ENCODE measurements at regions not wholly inside any gene's neighbourhood (a gene's known extent, or its start where the extent isn't known, plus 50 kb on each side); places are given as distances from the start of the nearest gene placed in this dataset.

DNA sequence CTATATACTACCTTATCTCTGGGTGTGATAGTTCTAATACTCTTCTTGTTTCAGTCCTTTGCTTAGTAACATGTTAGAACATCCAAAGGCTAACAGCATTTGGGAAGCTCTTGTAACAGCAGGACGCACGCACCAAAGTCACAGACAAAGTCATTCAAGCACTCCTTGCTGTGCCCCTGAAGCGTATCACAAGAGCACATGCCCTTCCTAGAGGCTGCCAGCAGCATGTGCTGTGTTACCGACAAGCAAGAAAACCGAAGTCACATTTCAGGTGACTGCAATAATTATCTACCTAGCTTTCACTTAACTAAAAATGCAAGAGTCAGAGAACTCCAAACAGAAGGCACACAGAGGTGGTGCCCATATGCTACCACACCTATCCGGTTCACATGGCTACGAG, 194.1 kb downstream of the KLF12 start:
- ChIA-PET CTCF (no interaction called here), POLR2A (no interaction called here), RAD21 (ENCODE audit: low non-redundant PET in 1 of 2, low total read pairs in 2 of 2, uncharacterized antibody in 2 of 2, unreplicated experiment in 2 of 2) (no interaction called here)
- no peak overlapping the region for H3K4me3 ChIP-seq (replicated peaks in 1 of 2; ENCODE audit: low read depth in 1 of 2, low read length in 2 of 2)
- H3K9ac ChIP-seq (ENCODE audit: low read length) = no peak overlapping the region
- no peaks in the 10 kb centered on the region for H3K9me2 ChIP-seq (ENCODE audit: insufficient read depth)
- H3K27me3 ChIP-seq (ENCODE audit: insufficient read depth, low read length) = no peaks in the 10 kb centered on the region
- DNase-seq (ENCODE audit: low read depth, low spot score) (no peak), ATAC-seq (no peak)
- H3K36me3 ChIP-seq (ENCODE audit: control insufficient read depth in 1 of 2, insufficient read depth in 2 of 2, low read length in 2 of 2) = no peaks in the 10 kb centered on the region
- H3K9me3 ChIP-seq (ENCODE audit: control insufficient read depth in 1 of 2, insufficient read depth in 1 of 2, low read depth in 1 of 2, low read length in 2 of 2) = no peaks in the 10 kb centered on the region
- H3K4me1 ChIP-seq (ENCODE audit: control insufficient read depth in 1 of 2, insufficient read depth in 2 of 2, low read length in 2 of 2) = peaks cover 0 to 8% of the 10 kb centered on the region in 2 experiments; a peak in 1 of 4 replicates
- intact Hi-C loops (cut with micrococcal nuclease) = no loop called here
- H2AFZ ChIP-seq (ENCODE audit: low read depth, low read length, poor library complexity, severe bottlenecking) = no peak overlapping the region
- H4K20me1 ChIP-seq (ENCODE audit: insufficient read depth) = no peaks in the 10 kb centered on the region
- BruUV-seq (replicated peaks) = no TSS peak
- H3K27ac ChIP-seq (ENCODE audit: low read depth, low read length) = no peak overlapping the region
- H3K4me2 ChIP-seq (ENCODE audit: low read length) = no peak overlapping the region
- no peaks in the 10 kb centered on the region for H3K79me2 ChIP-seq (ENCODE audit: insufficient read depth, low read length)
- TF ChIP-seq RAD21 (IDR thresholded peaks at IDR 0.05; ENCODE audit: low read depth) (no peak), EZH2 (IDR thresholded peaks at IDR 0.05) (no peak), CEBPB (IDR thresholded peaks at IDR 0.05; ENCODE audit: low read depth) (no peak), CBX3 (IDR thresholded peaks at IDR 0.05; ENCODE audit: low read depth) (no peak)

DNA sequence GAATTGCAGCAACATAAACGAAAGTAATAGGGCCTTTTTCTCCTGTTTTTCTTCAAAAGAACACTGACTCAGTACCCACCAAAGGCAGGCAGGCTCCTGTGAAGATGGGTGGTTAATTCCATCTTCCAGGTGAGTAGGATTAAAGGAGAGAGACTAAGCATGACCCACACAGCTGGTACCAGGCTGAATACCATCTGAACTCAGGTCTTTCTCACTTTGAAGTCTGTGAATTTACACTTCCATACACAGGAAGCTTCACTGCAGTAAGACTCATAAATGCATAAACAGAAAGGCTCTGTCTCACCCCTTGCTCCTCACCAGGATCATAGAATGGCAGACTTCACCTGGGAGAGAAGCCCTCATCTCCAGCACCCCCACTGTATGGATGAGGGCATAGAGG, 194.6 kb downstream of the KLF12 start:
- DNase-seq (ENCODE audit: low read depth, low spot score) (no peak), ATAC-seq (no peak)
- H3K27ac ChIP-seq (ENCODE audit: low read depth, low read length) = no peak overlapping the region
- intact Hi-C loops (cut with micrococcal nuclease) = no loop called here
- H4K20me1 ChIP-seq (ENCODE audit: insufficient read depth) = no peaks in the 10 kb centered on the region
- ChIA-PET RAD21 (ENCODE audit: low non-redundant PET in 1 of 2, low total read pairs in 2 of 2, uncharacterized antibody in 2 of 2, unreplicated experiment in 2 of 2) (no interaction called here), POLR2A (no interaction called here), CTCF (no interaction called here)
- no peaks in the 10 kb centered on the region for H3K9me3 ChIP-seq (ENCODE audit: control insufficient read depth in 1 of 2, insufficient read depth in 1 of 2, low read depth in 1 of 2, low read length in 2 of 2)
- no peaks in the 10 kb centered on the region for H3K79me2 ChIP-seq (ENCODE audit: insufficient read depth, low read length)
- H3K27me3 ChIP-seq (ENCODE audit: insufficient read depth, low read length) = no peaks in the 10 kb centered on the region
- no peak overlapping the region for H3K4me3 ChIP-seq (replicated peaks in 1 of 2; ENCODE audit: low read depth in 1 of 2, low read length in 2 of 2)
- BruUV-seq (replicated peaks) = no TSS peak
- peaks cover 0 to 9% of the 10 kb centered on the region in 2 experiments; a peak in 1 of 4 replicates for H3K4me1 ChIP-seq (ENCODE audit: control insufficient read depth in 1 of 2, insufficient read depth in 2 of 2, low read length in 2 of 2)
- no peak overlapping the region for H3K9ac ChIP-seq (ENCODE audit: low read length)
- no peak overlapping the region for H3K4me2 ChIP-seq (ENCODE audit: low read length)
- H3K9me2 ChIP-seq (ENCODE audit: insufficient read depth) = no peaks in the 10 kb centered on the region
- no peaks in the 10 kb centered on the region for H3K36me3 ChIP-seq (ENCODE audit: control insufficient read depth in 1 of 2, insufficient read depth in 2 of 2, low read length in 2 of 2)
- H2AFZ ChIP-seq (ENCODE audit: low read depth, low read length, poor library complexity, severe bottlenecking) = no peak overlapping the region
- no peak for TF ChIP-seq CEBPB (IDR thresholded peaks at IDR 0.05; ENCODE audit: low read depth)
- no peak for TF ChIP-seq ELF1 (IDR thresholded peaks at IDR 0.05; ENCODE audit: borderline replicate concordance, low read depth)
- TF ChIP-seq SRF (IDR thresholded peaks at IDR 0.05; ENCODE audit: low read depth) = no peak
- no peak for TF ChIP-seq EZH2phosphoT487 (IDR thresholded peaks at IDR 0.05; ENCODE audit: borderline replicate concordance)
- TF ChIP-seq TCF7L2 (IDR thresholded peaks at IDR 0.05; ENCODE audit: borderline replicate concordance, extremely low read depth, insufficient read depth, insufficient read length) = no peak
- TF ChIP-seq EZH2 (IDR thresholded peaks at IDR 0.05) = no peak
- TF ChIP-seq, protein P1, sequence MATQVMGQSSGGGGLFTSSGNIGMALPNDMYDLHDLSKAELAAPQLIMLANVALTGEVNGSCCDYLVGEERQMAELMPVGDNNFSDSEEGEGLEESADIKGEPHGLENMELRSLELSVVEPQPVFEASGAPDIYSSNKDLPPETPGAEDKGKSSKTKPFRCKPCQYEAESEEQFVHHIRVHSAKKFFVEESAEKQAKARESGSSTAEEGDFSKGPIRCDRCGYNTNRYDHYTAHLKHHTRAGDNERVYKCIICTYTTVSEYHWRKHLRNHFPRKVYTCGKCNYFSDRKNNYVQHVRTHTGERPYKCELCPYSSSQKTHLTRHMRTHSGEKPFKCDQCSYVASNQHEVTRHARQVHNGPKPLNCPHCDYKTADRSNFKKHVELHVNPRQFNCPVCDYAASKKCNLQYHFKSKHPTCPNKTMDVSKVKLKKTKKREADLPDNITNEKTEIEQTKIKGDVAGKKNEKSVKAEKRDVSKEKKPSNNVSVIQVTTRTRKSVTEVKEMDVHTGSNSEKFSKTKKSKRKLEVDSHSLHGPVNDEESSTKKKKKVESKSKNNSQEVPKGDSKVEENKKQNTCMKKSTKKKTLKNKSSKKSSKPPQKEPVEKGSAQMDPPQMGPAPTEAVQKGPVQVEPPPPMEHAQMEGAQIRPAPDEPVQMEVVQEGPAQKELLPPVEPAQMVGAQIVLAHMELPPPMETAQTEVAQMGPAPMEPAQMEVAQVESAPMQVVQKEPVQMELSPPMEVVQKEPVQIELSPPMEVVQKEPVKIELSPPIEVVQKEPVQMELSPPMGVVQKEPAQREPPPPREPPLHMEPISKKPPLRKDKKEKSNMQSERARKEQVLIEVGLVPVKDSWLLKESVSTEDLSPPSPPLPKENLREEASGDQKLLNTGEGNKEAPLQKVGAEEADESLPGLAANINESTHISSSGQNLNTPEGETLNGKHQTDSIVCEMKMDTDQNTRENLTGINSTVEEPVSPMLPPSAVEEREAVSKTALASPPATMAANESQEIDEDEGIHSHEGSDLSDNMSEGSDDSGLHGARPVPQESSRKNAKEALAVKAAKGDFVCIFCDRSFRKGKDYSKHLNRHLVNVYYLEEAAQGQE (IDR thresholded peaks at IDR 0.05; ENCODE audit: low read depth) = no peak
- TF ChIP-seq SIN3A (IDR thresholded peaks at IDR 0.05; ENCODE audit: low read depth) = no peak
- TF ChIP-seq, protein P2, sequence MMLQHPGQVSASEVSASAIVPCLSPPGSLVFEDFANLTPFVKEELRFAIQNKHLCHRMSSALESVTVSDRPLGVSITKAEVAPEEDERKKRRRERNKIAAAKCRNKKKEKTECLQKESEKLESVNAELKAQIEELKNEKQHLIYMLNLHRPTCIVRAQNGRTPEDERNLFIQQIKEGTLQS (IDR thresholded peaks at IDR 0.05) = no peak
- no peak for TF ChIP-seq CBX3 (IDR thresholded peaks at IDR 0.05; ENCODE audit: low read depth)
- TF ChIP-seq, protein P3, sequence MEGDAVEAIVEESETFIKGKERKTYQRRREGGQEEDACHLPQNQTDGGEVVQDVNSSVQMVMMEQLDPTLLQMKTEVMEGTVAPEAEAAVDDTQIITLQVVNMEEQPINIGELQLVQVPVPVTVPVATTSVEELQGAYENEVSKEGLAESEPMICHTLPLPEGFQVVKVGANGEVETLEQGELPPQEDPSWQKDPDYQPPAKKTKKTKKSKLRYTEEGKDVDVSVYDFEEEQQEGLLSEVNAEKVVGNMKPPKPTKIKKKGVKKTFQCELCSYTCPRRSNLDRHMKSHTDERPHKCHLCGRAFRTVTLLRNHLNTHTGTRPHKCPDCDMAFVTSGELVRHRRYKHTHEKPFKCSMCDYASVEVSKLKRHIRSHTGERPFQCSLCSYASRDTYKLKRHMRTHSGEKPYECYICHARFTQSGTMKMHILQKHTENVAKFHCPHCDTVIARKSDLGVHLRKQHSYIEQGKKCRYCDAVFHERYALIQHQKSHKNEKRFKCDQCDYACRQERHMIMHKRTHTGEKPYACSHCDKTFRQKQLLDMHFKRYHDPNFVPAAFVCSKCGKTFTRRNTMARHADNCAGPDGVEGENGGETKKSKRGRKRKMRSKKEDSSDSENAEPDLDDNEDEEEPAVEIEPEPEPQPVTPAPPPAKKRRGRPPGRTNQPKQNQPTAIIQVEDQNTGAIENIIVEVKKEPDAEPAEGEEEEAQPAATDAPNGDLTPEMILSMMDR (IDR thresholded peaks at IDR 0.05 in 2 of 3, conservative IDR thresholded peaks at IDR 0.05 in 1 of 3; ENCODE audit: borderline replicate concordance in 1 of 3, insufficient read depth in 1 of 3, low read depth in 2 of 3, low read length in 2 of 3) = no peak
- TF ChIP-seq, protein P4, sequence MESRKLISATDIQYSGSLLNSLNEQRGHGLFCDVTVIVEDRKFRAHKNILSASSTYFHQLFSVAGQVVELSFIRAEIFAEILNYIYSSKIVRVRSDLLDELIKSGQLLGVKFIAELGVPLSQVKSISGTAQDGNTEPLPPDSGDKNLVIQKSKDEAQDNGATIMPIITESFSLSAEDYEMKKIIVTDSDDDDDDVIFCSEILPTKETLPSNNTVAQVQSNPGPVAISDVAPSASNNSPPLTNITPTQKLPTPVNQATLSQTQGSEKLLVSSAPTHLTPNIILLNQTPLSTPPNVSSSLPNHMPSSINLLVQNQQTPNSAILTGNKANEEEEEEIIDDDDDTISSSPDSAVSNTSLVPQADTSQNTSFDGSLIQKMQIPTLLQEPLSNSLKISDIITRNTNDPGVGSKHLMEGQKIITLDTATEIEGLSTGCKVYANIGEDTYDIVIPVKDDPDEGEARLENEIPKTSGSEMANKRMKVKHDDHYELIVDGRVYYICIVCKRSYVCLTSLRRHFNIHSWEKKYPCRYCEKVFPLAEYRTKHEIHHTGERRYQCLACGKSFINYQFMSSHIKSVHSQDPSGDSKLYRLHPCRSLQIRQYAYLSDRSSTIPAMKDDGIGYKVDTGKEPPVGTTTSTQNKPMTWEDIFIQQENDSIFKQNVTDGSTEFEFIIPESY (IDR thresholded peaks at IDR 0.05; ENCODE audit: extremely low read depth, insufficient replicate concordance, low read length) = no peak

Data from HCT116 (cell line).